Right lobe of liver (tissue), 4 donors: ENCODE measurements at regions not wholly inside any gene's neighbourhood (a gene's known extent, or its start where the extent isn't known, plus 50 kb on each side); places are given as distances from the start of the nearest gene placed in this dataset.

ENCODE experiments used
- CTCF ChIP-seq, 4 donors: fragments of 200-600 bp in 3 of 4; fragments of 450-650 bp in 1 of 4; IDR thresholded peaks; one replicate each; pipeline versions ENCODE4 v1.5.1 to v1.8.0; 2016 to 2022; ENCODE audit warnings: antibody characterized with exemption in 4 of 4, mild to moderate bottlenecking in 2 of 4
- POLR2A ChIP-seq: fragments of 450-650 bp; IDR thresholded peaks from one replicate; pipeline ENCODE4 v1.6.1; 2017; ENCODE audit warnings: antibody characterized with exemption, mild to moderate bottlenecking
- donor health status: DM: no; HTN: no; CAD: no.
- donor health status: DM: no; HTN: no; CAD: no.
- donor health status: DM: no; HTN: yes; CAD: no.

- TF ChIP-seq CTCF (IDR thresholded peaks at IDR 0.05) (no peak), POLR2A (no peak)
Observed at GRCh38 chr3:5741017-5741416, 553.5 kb downstream of the EDEM1 start.
